NCI-H2081 treated with DMSO at 0.1 percent for 48 hours (cell line): ENCODE measurements at regions not wholly inside any gene's neighbourhood (a gene's known extent, or its start where the extent isn't known, plus 50 kb on each side); places are given as distances from the start of the nearest gene placed in this dataset.

Source experiments
- DNase-seq: peaks from one replicate; lab custom pipeline; 2025; lab: John Stamatoyannopoulos, UW

DNA sequence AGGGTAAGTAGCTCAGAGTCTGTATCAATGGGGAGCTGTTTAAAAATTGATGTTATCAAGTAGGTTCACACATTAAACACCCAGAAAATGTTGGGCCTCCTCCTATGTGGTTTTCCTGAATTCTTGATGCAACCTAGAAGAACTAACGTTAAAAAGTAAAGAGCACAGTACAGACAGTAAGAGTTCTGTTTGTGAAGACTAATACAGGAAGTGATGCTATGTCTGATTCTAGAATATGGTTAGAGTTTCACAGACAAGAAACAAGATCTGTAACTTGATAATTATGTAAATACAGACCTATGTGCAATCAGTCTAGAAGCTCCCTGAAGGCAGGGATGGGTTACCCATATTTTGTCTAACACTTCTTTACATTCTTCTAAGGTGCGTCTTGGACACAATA, 214.9 kb upstream of the BTG1 start:
- no peak for DNase-seq

GRCh38 chr12:92359581-92360209, 214.0 kb upstream of the BTG1 start:
- no peak for DNase-seq

GRCh38 chr12:92357584-92358261, 212.1 kb upstream of the BTG1 start:
- DNase-seq = no peak

- no peak for DNase-seq
Observed at GRCh38 chr12:92356425-92356824, 210.8 kb upstream of the BTG1 start.

DNA sequence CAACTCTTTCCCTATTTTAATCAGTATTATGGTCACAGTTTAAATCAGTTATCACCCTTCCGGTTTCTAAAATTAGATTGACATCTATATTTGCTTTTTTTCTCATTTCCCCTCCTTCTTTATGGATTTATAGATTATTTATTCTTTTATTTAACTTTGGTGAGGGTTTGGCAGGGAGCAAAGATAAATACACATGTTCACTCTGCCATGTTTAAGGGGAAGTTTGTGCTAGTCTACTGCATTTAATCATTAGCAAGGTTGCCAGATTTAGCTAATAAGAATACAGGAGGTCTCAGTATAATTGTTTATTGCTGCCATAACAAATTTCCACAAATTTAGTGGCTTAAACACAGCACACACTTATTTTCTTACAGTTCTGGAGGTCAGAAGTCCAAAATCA, 204.0 kb upstream of the BTG1 start:
- no peak for DNase-seq

GRCh38 chr12:92342574-92342973, 196.9 kb upstream of the BTG1 start:
- no peak for DNase-seq

DNA sequence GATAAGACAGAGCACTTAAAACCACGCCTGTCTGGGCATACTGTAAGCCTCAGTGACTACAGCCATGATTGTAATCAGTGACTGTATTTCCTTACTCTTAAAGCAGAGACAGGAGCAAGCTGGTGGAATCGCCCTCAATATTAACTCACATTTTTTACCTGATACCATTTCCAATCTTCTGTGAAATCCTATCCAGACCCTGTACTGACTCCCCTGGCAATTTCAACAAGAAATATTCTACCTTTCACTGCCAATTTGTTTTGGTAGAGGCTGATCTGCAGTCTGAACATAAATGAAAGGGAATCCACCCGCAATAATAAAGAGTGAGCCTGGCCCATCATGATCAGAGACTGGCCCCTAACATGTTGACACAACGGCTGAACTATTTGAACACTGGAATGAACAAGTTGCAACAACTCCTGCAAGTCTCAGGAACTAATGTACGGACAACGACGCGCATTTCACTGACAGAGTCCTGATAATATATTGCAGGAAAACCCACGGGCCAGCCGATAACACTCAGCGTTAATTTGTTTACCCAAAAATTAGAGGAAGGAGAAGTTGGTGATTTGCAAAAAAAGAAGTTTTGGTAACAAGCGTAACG, 195.5 kb upstream of the BTG1 start:
- no peak for DNase-seq

DNA sequence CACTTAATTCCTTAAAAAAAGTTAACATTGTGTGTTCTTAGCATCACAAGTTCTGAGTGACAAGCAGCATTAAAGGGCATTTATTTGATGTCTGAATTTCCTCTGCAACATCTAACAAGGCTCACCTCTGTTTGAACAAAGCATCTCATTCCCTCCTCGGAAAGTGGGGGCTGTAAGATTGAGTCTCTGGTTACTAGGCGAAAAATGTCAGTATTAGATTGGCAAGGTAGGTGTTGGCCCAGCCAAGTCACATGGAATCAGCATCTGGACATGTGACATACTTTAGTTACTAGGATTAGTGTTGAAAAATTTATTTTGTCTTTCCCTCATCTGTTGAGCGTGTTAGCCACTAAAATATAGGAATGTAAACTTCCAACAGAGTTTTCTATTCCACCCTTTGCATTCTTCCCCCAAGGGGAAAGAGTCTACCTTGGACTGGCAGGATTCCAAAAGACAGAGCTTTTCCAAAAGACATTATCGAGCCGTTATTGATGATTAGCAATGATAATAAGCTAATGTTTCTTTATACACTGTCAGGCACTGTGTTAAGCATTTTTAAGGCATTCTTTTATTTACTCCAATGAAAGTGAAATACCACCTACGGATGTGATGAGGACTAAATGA, 194.9 kb upstream of the BTG1 start:
- no peak for DNase-seq

DNA sequence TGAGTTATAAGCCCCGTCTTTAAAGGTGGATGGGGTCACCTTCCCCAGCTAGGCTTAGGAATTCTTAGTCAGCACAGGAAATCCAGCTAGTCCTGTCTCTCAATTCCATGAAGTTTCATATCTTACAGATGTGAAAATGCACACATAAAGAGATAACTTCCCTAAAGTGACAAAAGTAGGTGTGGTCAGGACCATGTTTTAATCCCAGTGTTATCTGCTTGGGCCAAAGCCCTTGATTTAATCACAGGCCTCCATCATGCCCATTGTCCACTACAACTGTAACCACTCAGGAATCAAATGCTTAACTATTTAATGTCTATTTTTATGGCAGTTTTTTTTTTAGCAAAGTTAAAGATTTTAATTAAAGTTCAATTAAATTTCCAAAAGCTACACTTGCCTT, 194.4 kb upstream of the BTG1 start:
- DNase-seq = no peak

DNA sequence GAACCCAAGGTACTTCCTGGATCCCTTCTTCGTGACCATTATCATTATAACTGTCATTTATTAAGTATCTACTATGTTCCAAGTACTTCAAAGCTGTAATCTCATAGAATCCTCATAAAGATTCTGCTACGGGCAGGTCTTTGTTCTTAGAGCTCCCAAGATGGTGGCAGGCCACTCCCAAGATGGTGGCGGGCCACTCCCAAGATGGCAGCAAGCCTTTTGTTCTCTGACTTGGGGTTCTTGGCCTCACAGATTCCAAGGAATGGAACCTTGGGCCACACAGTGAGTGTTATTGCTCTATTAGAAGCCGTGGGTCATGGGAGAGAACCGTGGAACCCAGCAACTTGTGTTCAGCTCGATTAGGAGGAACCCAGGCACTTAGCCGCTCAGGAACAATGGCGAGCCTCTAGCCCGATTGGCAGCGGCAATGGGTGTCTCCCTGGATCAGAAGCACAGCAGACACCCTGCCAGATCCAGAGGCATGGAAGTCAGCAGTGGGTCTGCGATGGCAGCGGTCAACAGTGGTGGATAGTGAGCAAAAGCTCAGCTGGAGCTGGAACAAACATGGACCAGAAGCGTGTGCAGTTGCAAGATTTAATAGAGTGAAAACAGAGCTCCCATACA, 193.7 kb upstream of the BTG1 start:
- DNase-seq = no peak

DNA sequence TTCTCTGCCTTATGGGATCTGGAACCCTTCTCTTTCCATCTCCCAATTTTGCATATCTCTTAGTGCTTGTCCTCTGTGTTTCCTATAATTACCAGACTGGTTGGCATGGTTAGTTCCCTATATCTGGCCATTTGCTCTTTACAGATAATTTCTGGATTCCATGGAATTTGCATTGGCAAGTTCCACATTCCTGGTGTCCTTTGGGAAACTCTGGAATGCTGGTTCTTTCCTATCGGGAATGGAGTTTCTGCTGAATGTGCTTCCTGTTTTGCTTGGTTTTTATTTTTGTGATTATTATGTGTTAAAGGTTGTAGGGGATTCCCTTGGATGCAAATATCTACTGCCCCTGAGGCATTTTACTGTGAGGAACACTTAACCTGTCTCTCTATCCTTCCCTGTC, 193.0 kb upstream of the BTG1 start:
- no peak for DNase-seq

DNA sequence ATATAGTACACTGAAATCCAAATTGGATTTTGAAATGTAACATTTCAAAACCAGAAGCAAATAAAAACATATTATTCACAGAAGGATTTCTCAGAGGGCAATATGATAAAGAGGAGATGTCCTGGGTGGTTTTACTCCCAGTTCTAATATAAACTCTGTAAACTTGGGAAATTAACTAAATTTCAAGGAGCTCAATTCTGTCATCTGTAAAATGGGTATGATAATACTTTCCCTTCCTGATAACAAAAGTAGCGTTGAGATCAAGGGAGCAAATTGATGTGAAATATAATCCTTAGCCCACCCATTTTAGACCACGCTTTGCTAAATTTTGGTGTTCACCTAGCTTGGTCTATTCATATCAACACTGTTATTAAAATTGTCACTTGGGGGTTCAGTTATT, 192.5 kb upstream of the BTG1 start:
- no peak for DNase-seq

GRCh38 chr12:92337128-92337527, 191.5 kb upstream of the BTG1 start:
- DNase-seq = no peak

GRCh38 chr12:92336641-92337040, 191.0 kb upstream of the BTG1 start:
- DNase-seq = no peak

- no peak for DNase-seq
Observed at GRCh38 chr12:92335831-92336230, 190.2 kb upstream of the BTG1 start.

DNA sequence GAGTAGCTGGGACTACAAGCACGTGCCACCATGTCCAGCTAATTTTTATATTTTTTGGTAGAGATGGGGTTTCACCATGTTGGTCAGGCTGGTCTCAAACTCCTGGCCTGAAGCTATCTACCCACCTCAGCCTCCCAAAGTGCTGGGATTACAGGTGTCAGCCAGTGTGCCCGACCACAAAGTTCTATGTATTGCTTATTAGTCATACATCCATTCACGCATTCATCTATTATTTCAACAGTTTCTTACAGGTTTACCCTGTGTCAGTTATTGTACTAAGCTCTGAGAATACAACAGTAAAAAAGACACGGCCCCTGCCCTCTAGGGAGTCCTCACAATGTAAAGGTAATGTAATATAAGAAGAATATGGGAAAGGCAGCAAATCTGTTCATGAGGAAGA, 188.9 kb upstream of the BTG1 start:
- no peak for DNase-seq

- no peak for DNase-seq
Observed at GRCh38 chr12:92332552-92332951, 186.9 kb upstream of the BTG1 start.

- no peak for DNase-seq
Observed at GRCh38 chr12:92331383-92331782, 185.7 kb upstream of the BTG1 start.

- no peak for DNase-seq
Observed at GRCh38 chr12:92330654-92331053, 185.0 kb upstream of the BTG1 start.

DNA sequence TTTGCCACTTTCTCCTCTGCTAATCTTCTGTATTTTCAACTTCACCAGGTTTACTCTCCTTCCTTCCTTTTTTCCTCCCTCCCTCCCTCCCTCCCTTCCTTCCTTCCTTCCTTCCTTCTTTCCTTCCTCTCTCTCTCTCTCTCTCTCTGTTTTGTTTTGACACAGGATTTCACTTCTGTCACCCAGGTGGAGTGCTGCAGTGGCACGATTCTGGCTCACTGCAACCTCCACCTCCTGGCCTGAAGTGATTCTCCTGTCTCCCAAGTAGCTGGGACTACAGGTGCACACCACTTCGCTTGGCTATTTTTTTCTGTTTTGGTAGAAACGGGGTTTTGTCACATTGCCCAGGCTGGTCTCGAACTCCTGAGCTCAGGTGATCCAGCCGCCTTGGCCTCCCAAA, 181.2 kb upstream of the BTG1 start:
- DNase-seq = no peak

- DNase-seq = no peak
Observed at GRCh38 chr12:92324849-92325500, 179.3 kb upstream of the BTG1 start.

DNA sequence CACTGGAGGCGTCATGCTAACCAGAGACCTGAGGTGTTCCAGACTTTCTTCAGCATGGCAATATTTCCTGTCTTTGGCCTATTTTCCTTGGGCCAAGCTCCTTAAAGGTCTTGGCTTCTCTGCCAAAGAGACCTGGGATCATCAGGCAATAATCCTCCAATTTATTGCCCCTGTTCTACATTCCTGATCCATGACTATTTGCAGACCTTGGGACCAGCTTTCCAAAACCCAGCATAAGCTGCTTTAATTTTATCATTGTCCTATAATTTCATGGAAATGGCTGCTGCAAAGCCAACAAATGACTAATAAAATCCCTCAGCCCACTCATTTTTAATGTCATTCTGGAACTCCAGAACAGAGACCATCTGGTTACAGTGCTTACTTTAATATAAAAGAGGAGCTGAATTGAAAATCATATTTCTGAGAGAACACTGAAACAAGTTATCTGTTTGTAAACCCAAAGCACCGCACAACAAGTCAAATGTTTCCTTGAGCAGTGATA, 166.9 kb upstream of the BTG1 start:
- DNase-seq = no peak
